ENCODE measurements at regions not wholly inside any gene's neighbourhood (a gene's known extent, or its start where the extent isn't known, plus 50 kb on each side); places are given as distances from the start of the nearest gene placed in this dataset.

GRCh38 chr7:42476255-42476654 lies 239.2 kb upstream of the GLI3 start:
- no peak for TF ChIP-seq CTCF (IDR thresholded peaks at IDR 0.05)
- no peak for TF ChIP-seq POLR2A (IDR thresholded peaks at IDR 0.05)
